DOHH2 (cell line): ENCODE measurements at regions not wholly inside any gene's neighbourhood (a gene's known extent, or its start where the extent isn't known, plus 50 kb on each side); places are given as distances from the start of the nearest gene placed in this dataset.

ENCODE experiments used
- H3F3A ChIP-seq: fragments of 200-600 bp; sonication (generic), shearing (Covaris generic); 2 replicates; pipeline ENCODE4 v1.6.0; 2016; ENCODE audit warnings: antibody characterized with exemption, mild to moderate bottlenecking; ENCODE audit not compliant: control insufficient read depth, insufficient read depth
- H3K27ac ChIP-seq: fragments of 200-600 bp; sonication (generic); 2 replicates; pipeline ENCODE4 v1.5.1; 2014; ENCODE audit warnings: low read depth, mild to moderate bottlenecking, low read length, moderate library complexity
- H3K27me3 ChIP-seq: fragments of 200-600 bp; sonication (generic); 2 replicates; pipeline ENCODE4 v1.6.1; 2014; ENCODE audit warnings: mild to moderate bottlenecking, low read length, mixed read lengths; ENCODE audit not compliant: control insufficient read depth
- H3K36me3 ChIP-seq: fragments of 200-600 bp; sonication (generic); 2 replicates; pipeline ENCODE4 v1.6.1; 2014; ENCODE audit warnings: mild to moderate bottlenecking, low read length, moderate library complexity, mixed read lengths; ENCODE audit not compliant: control insufficient read depth
- H3K4me1 ChIP-seq: fragments of 200-600 bp; sonication (generic); 2 replicates; pipeline ENCODE4 v1.6.1; 2014; ENCODE audit warnings: mild to moderate bottlenecking, low read length, mixed read lengths; ENCODE audit not compliant: control insufficient read depth
- H3K4me2 ChIP-seq: fragments of 200-600 bp; sonication (generic); 2 replicates; pipeline ENCODE4 v1.6.0; 2014; ENCODE audit warnings: mild to moderate bottlenecking, low read length, moderate library complexity
- H3K4me3 ChIP-seq: fragments of 200-600 bp; sonication (generic); 2 replicates; pipeline ENCODE4 v1.5.1; 2014; ENCODE audit warnings: mild to moderate bottlenecking, low read length, mixed read lengths
- H3K79me2 ChIP-seq: fragments of 200-600 bp; sonication (generic); 2 replicates; pipeline ENCODE4 v1.6.1; 2014; ENCODE audit warnings: mild to moderate bottlenecking, low read length, mixed read lengths; ENCODE audit not compliant: control insufficient read depth
- H3K9me2 ChIP-seq: fragments of 200-600 bp; sonication (generic); replicated peaks from 2 replicates; pipeline ENCODE4 v1.6.1; 2014; ENCODE audit warnings: mild to moderate bottlenecking, low read length, mixed read lengths; ENCODE audit not compliant: control insufficient read depth
- H3K9me3 ChIP-seq: fragments of 200-600 bp; sonication (generic); 2 replicates; pipeline ENCODE4 v1.6.1; 2014; ENCODE audit warnings: antibody characterized with exemption, low read length, mixed read lengths; ENCODE audit not compliant: control insufficient read depth, insufficient read depth
- H4K20me1 ChIP-seq: fragments of 200-600 bp; sonication (generic); 2 replicates; pipeline ENCODE4 v1.6.0; 2014; ENCODE audit warnings: low read depth, mild to moderate bottlenecking, antibody characterized with exemption, low read length, moderate library complexity; ENCODE audit not compliant: control insufficient read depth, insufficient read depth
- CTCF ChIP-seq: fragments of 200-600 bp; sonication (generic); IDR thresholded peaks from one replicate; pipeline ENCODE4 v1.5.1; 2014; ENCODE audit warnings: antibody characterized with exemption, mild to moderate bottlenecking, low read depth, low read length; ENCODE audit not compliant: poor library complexity, severe bottlenecking
- EZH2phosphoT487 ChIP-seq: fragments of 200-600 bp; sonication (generic); IDR thresholded peaks from 2 replicates; pipeline ENCODE4 v1.6.1; 2017; ENCODE audit warnings: borderline replicate concordance, mild to moderate bottlenecking, antibody characterized with exemption, low read length, moderate library complexity, mixed read lengths

GRCh38 chr3:40620151-40620550 is 95.4 kb downstream of the ZNF621 start:
- no peaks in the 10 kb centered on the region for H3F3A ChIP-seq
- H3K36me3 ChIP-seq = no peaks in the 10 kb centered on the region
- H3K27ac ChIP-seq = no peak overlapping the region
- H3K27me3 ChIP-seq = peaks cover 4% of the 10 kb centered on the region; the same call in 1 of the 2 replicates
- peaks cover 12% of the 10 kb centered on the region for H3K9me3 ChIP-seq
- no peak overlapping the region for H3K4me3 ChIP-seq
- no peaks in the 10 kb centered on the region for H3K4me1 ChIP-seq
- H3K4me2 ChIP-seq = no peak overlapping the region
- TF ChIP-seq EZH2phosphoT487 = no peak
- TF ChIP-seq CTCF = no peak
- H3K9me2 ChIP-seq = no peaks in the 10 kb centered on the region
- no peaks in the 10 kb centered on the region for H4K20me1 ChIP-seq
- no peaks in the 10 kb centered on the region for H3K79me2 ChIP-seq

GRCh38 chr3:40621252-40621651 is 96.5 kb downstream of the ZNF621 start:
- H3K9me3 ChIP-seq = peaks cover 12% of the 10 kb centered on the region
- H3K9me2 ChIP-seq = no peaks in the 10 kb centered on the region
- TF ChIP-seq CTCF = no peak
- no peak for TF ChIP-seq EZH2phosphoT487
- H3K4me1 ChIP-seq = no peaks in the 10 kb centered on the region
- H3K27me3 ChIP-seq = no peaks in the 10 kb centered on the region
- H3K79me2 ChIP-seq = no peaks in the 10 kb centered on the region
- no peak overlapping the region for H3K27ac ChIP-seq
- H3K36me3 ChIP-seq = no peaks in the 10 kb centered on the region
- no peaks in the 10 kb centered on the region for H4K20me1 ChIP-seq
- H3F3A ChIP-seq = no peaks in the 10 kb centered on the region
- no peak overlapping the region for H3K4me2 ChIP-seq
- no peak overlapping the region for H3K4me3 ChIP-seq

- no peaks in the 10 kb centered on the region for H3F3A ChIP-seq
- no peaks in the 10 kb centered on the region for H3K27me3 ChIP-seq
- H3K9me2 ChIP-seq = no peaks in the 10 kb centered on the region
- no peak for TF ChIP-seq EZH2phosphoT487
- no peak for TF ChIP-seq CTCF
- no peak overlapping the region for H3K4me3 ChIP-seq
- no peaks in the 10 kb centered on the region for H3K79me2 ChIP-seq
- no peaks in the 10 kb centered on the region for H4K20me1 ChIP-seq
- H3K27ac ChIP-seq = no peak overlapping the region
- H3K36me3 ChIP-seq = no peaks in the 10 kb centered on the region
- H3K9me3 ChIP-seq = peaks cover 12% of the 10 kb centered on the region
- no peak overlapping the region for H3K4me2 ChIP-seq
- no peaks in the 10 kb centered on the region for H3K4me1 ChIP-seq
Observed at GRCh38 chr3:40623567-40623966, 98.8 kb downstream of the ZNF621 start.
